ENCODE measurements at regions not wholly inside any gene's neighbourhood (a gene's known extent, or its start where the extent isn't known, plus 50 kb on each side); places are given as distances from the start of the nearest gene placed in this dataset.
A peak's percentile ranks its signal among the peaks of the same experiment; 100 is the strongest.

DNA sequence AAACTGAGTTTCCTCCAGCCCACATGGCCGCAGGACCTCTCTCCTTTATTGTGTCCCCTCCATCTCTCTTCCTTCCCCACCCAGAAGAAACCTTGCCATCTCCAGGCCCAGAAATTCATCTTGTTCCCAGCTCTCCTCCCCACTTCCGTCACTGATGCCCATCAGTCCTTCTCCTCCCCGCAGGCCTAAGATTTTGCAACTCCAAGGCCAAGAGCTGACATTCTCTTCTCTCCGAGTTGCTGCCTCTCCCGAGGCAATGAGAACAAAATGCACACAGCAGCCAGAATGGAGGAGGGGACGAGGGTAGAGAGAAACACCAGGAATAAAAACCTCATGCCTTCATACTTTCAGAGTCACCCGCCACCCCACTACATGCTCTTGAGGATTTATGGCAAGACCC, 526.5 kb upstream of the PROK2 start:
- TF ChIP-seq, protein P1, sequence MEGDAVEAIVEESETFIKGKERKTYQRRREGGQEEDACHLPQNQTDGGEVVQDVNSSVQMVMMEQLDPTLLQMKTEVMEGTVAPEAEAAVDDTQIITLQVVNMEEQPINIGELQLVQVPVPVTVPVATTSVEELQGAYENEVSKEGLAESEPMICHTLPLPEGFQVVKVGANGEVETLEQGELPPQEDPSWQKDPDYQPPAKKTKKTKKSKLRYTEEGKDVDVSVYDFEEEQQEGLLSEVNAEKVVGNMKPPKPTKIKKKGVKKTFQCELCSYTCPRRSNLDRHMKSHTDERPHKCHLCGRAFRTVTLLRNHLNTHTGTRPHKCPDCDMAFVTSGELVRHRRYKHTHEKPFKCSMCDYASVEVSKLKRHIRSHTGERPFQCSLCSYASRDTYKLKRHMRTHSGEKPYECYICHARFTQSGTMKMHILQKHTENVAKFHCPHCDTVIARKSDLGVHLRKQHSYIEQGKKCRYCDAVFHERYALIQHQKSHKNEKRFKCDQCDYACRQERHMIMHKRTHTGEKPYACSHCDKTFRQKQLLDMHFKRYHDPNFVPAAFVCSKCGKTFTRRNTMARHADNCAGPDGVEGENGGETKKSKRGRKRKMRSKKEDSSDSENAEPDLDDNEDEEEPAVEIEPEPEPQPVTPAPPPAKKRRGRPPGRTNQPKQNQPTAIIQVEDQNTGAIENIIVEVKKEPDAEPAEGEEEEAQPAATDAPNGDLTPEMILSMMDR (IDR thresholded peaks at IDR 0.05; ENCODE audit: borderline replicate concordance, insufficient read depth, low read depth, low read length), result no peak
- no peak overlapping the region for H3K4me3 ChIP-seq (ENCODE audit: low read depth, low read length)

DNA sequence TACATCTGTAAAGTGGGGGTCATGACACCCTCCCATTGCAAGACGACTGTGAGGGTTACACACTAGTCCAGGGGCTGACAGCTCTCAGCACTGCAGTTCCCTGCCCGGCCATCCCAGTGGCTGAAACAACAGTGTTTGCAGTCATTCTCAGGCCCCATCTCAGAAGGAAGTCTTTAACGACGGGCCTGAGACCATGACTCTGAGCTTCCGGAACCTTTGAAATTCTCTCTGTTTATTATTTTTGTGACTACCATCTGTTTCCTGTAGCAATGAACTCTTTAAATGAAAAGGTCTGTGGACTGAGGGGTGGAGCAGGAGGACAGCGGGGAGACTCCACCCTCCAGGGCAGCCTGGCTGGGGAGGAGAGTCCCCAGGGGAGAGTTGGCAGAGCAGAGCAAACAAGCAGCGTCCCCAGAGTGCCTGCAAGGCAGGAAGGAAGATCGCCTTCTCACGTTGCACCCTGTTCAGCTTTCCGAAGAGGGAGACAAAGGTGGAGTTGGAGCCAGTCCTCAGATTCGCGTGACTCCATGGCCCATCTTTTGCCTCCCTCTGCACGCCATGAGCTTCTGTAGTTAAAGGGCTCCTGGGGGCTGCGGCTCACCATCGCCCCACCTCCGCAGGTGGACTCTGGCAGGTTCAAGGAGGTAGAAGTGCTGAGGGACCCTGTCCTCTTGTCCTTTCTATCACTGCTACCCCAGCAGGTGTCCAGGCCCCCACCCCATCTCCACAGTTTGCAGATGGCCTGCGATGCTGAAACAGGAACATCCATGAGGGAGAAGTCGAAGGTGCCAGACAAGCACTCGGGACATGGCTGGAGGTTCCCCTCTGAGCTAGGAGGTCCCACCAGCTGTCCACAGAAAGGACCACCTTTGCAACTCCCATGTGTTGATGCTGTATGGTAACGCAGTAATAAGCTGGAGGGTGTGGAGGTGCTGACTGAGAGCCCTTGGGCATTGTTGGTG, 525.8 kb upstream of the PROK2 start:
- TF ChIP-seq, protein P1 (IDR thresholded peaks at IDR 0.05; ENCODE audit: borderline replicate concordance, insufficient read depth, low read depth, low read length), result 0 out of 2 replicates have a peak, but pooled peaks have one; percentile 21
- no peak overlapping the region for H3K4me3 ChIP-seq (ENCODE audit: low read depth, low read length)

DNA sequence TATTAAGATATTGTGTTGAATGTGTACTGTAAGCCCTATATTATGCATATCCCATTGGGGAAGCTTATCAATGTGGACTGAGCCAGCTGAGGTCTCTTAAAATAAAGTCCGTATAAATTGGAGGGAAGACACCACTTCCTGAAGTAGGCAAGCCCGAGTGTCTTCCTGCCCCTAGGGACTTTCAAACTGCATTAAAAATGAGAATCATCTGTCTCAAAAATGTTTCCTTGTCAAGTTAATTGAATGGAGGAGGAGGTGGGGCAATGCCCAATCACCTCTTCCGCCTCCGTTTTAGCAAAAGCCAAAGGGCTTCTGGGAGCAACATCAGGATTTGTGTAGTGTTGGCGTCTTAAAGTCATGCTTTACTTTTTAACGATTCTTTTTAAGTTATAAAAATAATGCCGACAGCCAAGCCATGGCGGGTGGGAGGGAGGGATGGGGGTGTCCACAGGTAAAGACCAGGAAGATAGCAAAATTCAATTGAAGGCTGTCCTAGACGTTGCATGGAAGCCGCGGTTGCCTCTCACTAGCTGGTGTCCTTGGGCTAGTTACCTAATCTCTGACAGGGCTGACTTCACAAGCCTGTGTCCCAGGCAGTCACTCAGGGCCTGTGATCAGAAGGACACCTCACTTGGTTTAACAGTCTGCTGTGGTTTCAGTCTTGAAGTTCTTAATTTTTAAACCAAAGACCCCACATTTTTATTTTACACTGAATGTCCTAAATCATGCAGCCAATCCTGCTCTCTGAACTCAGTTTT, 524.9 kb upstream of the PROK2 start:
- TF ChIP-seq, protein P1 (IDR thresholded peaks at IDR 0.05; ENCODE audit: borderline replicate concordance, insufficient read depth, low read depth, low read length), result no peak

DNA sequence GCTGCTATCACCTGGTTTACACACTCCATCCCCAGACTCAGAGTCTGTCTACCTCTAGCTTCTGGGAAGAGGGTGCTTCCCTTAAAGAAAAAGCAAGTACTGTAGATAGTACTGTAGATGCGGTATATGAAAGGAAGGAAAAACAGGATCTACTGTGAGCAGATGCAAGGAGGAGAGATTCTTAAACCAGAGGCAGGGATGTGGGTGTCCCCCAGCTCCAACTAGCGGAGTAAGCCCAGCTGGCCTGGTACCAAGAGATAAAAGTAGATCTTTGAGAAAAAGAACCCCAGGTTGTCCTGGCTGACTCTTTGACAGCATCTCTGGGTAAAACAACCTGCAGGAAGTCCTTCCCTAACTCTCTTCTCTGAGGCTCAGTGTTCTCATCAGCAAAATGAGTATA, 523.7 kb upstream of the PROK2 start:
- H3K4me3 ChIP-seq (ENCODE audit: low read depth, low read length), result no peak overlapping the region
- TF ChIP-seq, protein P1 (IDR thresholded peaks at IDR 0.05; ENCODE audit: borderline replicate concordance, insufficient read depth, low read depth, low read length), result no peak

More for the DNA sequence above, 524.9 kb upstream of the PROK2 start:
- no peak overlapping the region for H3K4me3 ChIP-seq (ENCODE audit: low read depth, low read length)

DNA sequence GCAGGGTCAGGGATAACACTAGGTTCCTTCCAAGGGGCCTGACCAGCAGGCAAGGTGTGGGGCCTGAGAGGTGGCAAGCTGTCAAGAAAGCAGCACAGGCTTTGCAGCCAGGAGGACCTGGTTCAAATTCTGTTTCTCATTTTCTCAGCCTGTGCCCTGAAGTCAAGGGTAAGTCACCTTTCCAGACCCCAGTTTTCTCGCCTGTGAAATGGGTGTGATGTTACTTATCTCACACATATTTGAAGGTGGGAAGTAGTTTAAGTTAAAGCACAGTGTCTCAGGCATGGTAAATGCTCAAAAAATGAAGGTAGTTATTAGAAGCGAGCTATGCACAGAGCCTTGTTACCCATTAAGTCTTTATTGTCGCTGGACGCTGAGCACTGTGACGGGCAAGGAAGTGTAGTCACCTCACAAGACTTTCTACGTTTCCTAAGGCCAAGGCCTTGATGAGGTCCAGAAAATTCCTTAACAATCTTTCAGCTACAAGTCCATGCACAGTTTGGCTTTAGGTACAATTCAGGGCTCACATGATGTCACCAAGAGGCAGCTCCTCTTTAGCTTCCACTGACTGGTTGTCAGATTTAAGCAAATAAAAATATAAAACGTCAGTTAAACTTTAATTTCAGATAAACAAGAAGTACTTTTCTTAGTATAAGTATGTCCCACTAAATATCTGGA, 522.6 kb upstream of the PROK2 start:
- TF ChIP-seq, protein P1 (IDR thresholded peaks at IDR 0.05; ENCODE audit: borderline replicate concordance, insufficient read depth, low read depth, low read length), result no peak

DNA sequence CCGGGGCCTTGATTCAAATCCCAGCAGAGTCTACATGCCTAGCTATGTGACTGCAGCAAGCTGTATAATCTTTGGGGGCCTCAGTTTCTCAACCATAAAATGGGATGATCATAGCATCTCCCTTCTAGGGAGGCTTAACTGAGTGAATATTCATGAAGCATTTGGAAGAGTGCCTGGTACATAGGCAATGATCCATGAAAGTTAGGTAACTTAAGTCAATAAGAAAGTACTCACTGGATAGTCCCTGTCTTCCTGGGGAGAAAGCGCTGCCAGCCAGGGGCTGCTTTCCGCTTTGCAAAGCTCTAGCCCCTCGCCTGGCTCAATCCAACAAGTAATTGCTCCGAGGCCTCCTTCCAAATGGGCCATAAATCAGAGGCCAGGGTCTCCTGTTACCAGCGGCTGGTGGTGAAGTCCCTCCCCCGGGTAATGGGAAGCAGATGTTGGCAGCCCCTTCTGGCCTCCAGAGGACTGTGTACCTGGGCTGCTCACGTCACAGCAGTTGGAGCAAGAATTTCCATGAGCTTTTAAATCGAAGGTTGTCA, 521.9 kb upstream of the PROK2 start:
- H3K4me3 ChIP-seq (ENCODE audit: low read depth, low read length), result no peak overlapping the region
- TF ChIP-seq, protein P1 (IDR thresholded peaks at IDR 0.05; ENCODE audit: borderline replicate concordance, insufficient read depth, low read depth, low read length), result no peak

More for the DNA sequence above, 522.6 kb upstream of the PROK2 start:
- H3K4me3 ChIP-seq (ENCODE audit: low read depth, low read length), result no peak overlapping the region

All from GM12875 (cell line).